PC-3 (cell line): ENCODE measurements at regions not wholly inside any gene's neighbourhood (a gene's known extent, or its start where the extent isn't known, plus 50 kb on each side); places are given as distances from the start of the nearest gene placed in this dataset.

ENCODE experiments used
- CTCF ChIP-seq: fragments of 300-600 bp; sonication (generic); conservative IDR thresholded peaks from 2 replicates; pipeline ENCODE4 v1.5.1; 2017; ENCODE audit warnings: antibody characterized with exemption, low read depth, mild to moderate bottlenecking, low read length
- EZH2 ChIP-seq: fragments of 300-600 bp; sonication (generic); IDR thresholded peaks from one replicate; pipeline ENCODE4 v1.6.1; 2017; ENCODE audit warnings: antibody characterized with exemption, mild to moderate bottlenecking, low read length; ENCODE audit not compliant: unreplicated experiment

- no peak for TF ChIP-seq EZH2
- no peak for TF ChIP-seq CTCF
Observed at GRCh38 chr3:127456471-127457093, 134.0 kb downstream of the TPRA1 start.
